ENCODE measurements at regions not wholly inside any gene's neighbourhood (a gene's known extent, or its start where the extent isn't known, plus 50 kb on each side); places are given as distances from the start of the nearest gene placed in this dataset.

DNA sequence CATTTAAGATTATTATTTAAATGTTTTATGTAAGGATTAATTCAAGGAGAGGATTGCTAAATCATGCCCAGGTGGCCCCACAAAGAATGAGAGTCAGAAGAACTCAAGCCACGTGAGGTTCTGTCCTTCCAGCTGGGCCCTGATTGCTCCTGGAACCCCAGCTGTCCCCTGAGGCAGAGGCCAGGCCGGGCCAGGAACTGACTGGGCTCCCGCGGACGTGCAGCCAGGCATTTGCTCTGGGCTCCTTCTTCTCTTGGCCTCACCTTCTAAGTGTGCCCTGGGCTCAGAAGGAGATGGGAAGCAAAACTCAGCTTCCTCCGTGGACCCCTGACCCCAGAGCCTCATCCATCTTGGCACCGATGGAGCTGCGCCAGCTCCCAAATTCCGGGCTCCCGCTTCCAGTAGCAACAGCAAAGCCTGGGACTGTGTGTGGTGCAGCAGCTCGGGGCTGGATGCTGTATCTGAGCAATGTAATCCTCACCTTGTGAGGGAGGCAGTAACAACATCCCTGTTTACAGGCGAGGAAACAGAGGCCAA is 250.6 kb upstream of the PPP2R2D start:
- TF ChIP-seq, protein P1, sequence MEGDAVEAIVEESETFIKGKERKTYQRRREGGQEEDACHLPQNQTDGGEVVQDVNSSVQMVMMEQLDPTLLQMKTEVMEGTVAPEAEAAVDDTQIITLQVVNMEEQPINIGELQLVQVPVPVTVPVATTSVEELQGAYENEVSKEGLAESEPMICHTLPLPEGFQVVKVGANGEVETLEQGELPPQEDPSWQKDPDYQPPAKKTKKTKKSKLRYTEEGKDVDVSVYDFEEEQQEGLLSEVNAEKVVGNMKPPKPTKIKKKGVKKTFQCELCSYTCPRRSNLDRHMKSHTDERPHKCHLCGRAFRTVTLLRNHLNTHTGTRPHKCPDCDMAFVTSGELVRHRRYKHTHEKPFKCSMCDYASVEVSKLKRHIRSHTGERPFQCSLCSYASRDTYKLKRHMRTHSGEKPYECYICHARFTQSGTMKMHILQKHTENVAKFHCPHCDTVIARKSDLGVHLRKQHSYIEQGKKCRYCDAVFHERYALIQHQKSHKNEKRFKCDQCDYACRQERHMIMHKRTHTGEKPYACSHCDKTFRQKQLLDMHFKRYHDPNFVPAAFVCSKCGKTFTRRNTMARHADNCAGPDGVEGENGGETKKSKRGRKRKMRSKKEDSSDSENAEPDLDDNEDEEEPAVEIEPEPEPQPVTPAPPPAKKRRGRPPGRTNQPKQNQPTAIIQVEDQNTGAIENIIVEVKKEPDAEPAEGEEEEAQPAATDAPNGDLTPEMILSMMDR (IDR thresholded peaks at IDR 0.05): no peak
- ATAC-seq (no peak), DNase-seq (no peak)
- intact Hi-C loops (cut with DNase I, micrococcal nuclease): no loop called here
- no peaks in the 10 kb centered on the region for H3K9me3 ChIP-seq
- H3K36me3 ChIP-seq (ENCODE audit: low read depth): no peaks in the 10 kb centered on the region
- H3K4me1 ChIP-seq (ENCODE audit: low read depth): no peaks in the 10 kb centered on the region
- no peak overlapping the region for H3K4me3 ChIP-seq

DNA sequence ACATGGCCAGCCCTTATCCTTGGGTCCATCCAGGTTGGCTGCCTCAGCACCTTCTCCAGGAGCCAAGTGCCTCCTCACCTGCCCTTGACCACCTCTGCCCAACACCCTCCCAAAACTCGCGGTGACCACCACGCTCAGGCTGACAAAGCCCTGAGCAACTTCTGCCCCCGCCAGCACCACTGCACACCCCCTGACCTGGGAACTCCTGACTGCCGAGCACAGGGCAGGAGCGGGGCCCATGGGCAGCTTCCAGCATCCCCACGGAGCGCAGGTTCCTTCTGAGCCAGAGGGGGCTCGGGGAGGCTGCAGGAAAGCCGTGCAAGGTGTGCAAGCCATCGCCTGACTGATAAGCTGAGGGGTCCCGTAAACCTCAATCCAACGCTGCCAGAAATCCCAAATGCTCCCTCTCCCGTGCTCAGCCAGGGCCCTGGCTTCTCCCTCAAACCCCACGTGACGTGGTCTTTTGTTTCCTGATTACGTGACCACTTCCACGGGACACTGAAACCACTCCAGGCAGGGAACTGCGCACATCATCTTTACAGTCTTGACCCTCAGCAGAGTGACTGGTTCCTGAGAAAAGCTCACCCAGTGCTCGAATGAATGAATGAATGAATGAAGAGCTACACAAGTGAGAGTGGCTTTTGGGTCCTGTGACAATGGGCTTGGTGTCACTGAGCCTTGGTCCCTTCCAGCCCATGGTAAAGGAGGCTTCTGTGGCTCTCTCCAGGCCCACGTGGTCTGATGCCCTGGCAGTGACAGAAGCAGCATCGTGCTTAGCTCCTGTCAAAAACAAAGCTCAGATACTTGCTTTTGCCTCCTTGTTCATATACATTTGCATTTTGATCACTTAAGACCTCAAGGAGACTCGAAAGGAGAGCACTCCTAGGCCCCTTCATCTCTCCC is 249.8 kb upstream of the PPP2R2D start:
- TF ChIP-seq, protein P1 (IDR thresholded peaks at IDR 0.05): no peak
- no peak overlapping the region for H3K4me3 ChIP-seq
- intact Hi-C loops (cut with DNase I, micrococcal nuclease): no loop called here
- DNase-seq: no peak
- H3K9me3 ChIP-seq: no peaks in the 10 kb centered on the region
- no peak for ATAC-seq
- no peaks in the 10 kb centered on the region for H3K4me1 ChIP-seq (ENCODE audit: low read depth)
- H3K36me3 ChIP-seq (ENCODE audit: low read depth): no peaks in the 10 kb centered on the region

DNA sequence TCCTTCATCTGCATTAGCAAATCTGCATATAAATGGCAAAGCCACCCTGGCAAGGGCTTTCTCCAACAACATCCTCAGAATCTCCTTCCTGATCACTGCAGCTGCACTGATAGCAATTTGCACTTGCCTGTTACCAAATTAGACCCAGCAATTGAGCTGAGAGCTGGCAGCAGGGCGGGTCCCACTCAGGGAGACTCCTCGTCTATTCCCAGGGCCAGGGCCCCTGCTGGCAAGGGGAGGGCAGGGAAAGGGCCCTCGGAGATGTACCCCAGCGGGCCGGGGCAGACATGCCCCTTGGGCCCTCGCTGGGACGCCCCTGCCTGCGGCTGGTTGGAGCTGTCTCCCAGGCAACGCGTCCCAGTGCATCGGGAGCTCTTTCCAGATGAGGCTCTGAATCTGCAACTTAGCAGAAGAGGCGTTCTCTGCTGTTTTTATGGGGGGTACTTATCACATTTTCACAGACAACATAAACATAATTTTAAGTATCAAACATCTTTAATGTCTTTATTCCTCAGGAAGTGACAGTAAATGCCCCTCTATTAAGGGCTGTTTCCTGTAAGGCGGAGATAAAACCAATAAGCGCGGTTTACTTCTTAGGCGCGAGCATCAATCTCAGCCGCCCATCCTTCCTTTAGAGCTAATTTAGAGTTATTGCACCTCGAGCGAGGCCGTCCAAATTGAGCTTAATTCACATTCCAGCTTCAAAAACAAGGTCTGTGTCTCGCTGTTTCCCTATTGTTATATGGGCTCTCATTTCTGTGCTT is 249.0 kb upstream of the PPP2R2D start:
- Histone ChIP-seq H3K4me3 (no peak overlapping the region), H3K4me1 (ENCODE audit: low read depth) (no peaks in the 10 kb centered on the region), H3K36me3 (ENCODE audit: low read depth) (no peaks in the 10 kb centered on the region), H3K9me3 (no peaks in the 10 kb centered on the region)
- TF ChIP-seq, protein P1 (IDR thresholded peaks at IDR 0.05): no peak
- DNase-seq: no peak
- intact Hi-C loops (cut with DNase I, micrococcal nuclease): no loop called here
- no peak for ATAC-seq

DNA sequence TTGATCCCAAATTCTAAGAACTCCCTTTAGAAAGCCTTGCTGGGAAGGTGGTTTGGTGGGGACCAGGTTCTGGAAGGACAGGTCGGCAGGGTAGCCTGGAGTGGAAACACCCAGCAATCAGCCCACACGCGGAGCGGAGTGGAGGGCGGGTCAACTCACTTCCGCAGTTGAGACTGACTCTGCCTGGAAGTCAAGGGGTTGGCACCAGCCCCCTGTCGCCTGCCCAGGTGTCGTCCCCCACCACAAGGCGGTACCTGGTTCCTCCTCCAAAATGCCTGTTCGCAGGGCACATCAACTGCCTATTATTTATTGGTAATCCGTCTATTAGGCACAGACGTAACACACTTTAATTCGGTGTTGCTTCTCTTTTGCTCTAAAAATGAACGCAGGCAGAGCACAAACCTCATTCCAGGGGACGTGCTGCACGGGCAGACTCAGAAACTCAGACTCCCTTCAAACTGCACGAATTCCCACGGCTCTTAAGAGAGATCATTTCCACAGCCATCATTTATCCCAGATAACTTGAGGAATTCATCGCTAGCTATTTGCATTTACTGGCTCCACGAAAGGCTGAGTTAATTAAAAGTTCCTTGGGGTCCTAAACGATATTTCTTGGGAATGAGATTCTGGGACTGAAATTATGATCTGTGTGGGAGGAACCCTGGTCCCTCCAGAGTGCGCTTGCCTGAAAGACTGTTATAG is 248.2 kb upstream of the PPP2R2D start:
- intact Hi-C loops (cut with DNase I, micrococcal nuclease): no loop called here
- TF ChIP-seq, protein P1 (IDR thresholded peaks at IDR 0.05): no peak
- Histone ChIP-seq H3K4me1 (ENCODE audit: low read depth) (no peaks in the 10 kb centered on the region), H3K4me3 (no peak overlapping the region), H3K9me3 (no peaks in the 10 kb centered on the region), H3K36me3 (ENCODE audit: low read depth) (no peaks in the 10 kb centered on the region)
- no peak for DNase-seq
- ATAC-seq: no peak

DNA sequence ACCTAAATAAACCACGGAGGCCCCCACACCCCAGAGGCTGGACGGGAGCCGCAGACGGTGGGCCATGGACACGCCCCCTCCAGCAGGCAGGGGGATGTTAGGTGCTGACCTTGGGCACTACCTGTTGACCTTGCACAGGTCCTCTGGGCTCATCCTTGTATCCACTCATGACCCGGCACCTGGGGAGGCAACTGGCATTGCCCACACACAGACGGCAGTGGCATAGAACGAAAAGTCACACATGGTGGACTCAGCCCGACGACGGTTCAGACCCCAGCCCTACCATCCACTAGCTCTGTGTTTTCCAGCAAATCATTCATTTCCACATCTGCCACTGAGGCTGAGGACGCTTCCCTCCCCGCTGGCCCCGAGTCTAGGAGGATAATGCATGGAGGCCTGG is 247.7 kb upstream of the PPP2R2D start:
- no peak for DNase-seq
- no peak for ATAC-seq
- Histone ChIP-seq H3K36me3 (ENCODE audit: low read depth) (no peaks in the 10 kb centered on the region), H3K4me1 (ENCODE audit: low read depth) (no peaks in the 10 kb centered on the region), H3K9me3 (no peaks in the 10 kb centered on the region), H3K4me3 (no peak overlapping the region)
- TF ChIP-seq, protein P1 (IDR thresholded peaks at IDR 0.05): no peak
- intact Hi-C loops (cut with DNase I, micrococcal nuclease): no loop called here

All from mucosa of descending colon (tissue), 3 donors.